ENCODE measurements at regions not wholly inside any gene's neighbourhood (a gene's known extent, or its start where the extent isn't known, plus 50 kb on each side); places are given as distances from the start of the nearest gene placed in this dataset.

DNA sequence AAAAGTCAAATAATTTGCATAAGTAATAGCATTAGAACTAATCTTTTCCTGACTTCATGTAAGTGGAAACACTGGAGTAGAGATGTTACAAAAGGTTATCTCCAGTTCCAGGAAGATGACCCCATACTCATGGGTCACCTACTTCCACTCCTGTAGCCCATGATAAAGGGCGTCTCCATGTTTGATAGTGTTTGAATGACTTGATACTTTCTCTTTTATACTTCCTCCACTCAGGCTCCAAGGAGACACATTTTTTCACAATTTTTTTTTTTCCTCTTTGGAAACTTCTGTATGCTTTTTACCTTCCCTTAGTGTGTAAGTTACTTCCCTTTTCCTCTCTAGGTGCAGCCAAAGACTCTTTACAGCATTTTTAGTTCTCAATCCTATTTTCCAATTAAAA lies 382.1 kb upstream of the B3GALT2 start:
- Histone ChIP-seq H3K27me3 (no peaks in the 10 kb centered on the region), H3K4me3 (no peak overlapping the region), H3K27ac (no peak overlapping the region), H3K4me1 (no peaks in the 10 kb centered on the region), H3K9me3 (no peaks in the 10 kb centered on the region), H3K36me3 (no peaks in the 10 kb centered on the region)
- no peak for TF ChIP-seq POLR2A (IDR thresholded peaks at IDR 0.05)
- TF ChIP-seq, protein P1, sequence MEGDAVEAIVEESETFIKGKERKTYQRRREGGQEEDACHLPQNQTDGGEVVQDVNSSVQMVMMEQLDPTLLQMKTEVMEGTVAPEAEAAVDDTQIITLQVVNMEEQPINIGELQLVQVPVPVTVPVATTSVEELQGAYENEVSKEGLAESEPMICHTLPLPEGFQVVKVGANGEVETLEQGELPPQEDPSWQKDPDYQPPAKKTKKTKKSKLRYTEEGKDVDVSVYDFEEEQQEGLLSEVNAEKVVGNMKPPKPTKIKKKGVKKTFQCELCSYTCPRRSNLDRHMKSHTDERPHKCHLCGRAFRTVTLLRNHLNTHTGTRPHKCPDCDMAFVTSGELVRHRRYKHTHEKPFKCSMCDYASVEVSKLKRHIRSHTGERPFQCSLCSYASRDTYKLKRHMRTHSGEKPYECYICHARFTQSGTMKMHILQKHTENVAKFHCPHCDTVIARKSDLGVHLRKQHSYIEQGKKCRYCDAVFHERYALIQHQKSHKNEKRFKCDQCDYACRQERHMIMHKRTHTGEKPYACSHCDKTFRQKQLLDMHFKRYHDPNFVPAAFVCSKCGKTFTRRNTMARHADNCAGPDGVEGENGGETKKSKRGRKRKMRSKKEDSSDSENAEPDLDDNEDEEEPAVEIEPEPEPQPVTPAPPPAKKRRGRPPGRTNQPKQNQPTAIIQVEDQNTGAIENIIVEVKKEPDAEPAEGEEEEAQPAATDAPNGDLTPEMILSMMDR (IDR thresholded peaks at IDR 0.05): no peak
- no peak for DNase-seq

DNA sequence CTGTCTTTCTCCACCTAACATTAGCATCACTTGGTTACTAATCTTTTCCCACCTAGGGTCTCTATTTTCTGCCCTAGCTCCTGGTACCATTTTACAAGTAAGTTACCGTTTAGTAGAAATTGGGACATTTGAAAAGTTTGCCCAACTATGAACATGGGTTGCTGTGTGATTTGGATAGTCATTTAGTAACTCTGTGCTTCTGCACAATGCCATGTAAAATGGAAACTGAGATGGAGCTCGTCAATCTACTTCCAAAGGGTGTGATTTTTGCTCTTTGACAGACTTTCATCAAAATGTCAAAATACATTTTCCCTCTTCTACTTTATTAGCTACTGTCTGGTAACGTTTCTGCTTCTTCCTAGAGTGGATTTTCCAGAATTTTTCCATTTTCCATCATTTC lies 381.5 kb upstream of the B3GALT2 start:
- H3K4me3 ChIP-seq: no peak overlapping the region
- TF ChIP-seq POLR2A (IDR thresholded peaks at IDR 0.05): no peak
- TF ChIP-seq, protein P1 (IDR thresholded peaks at IDR 0.05): no peak
- no peaks in the 10 kb centered on the region for H3K27me3 ChIP-seq
- H3K27ac ChIP-seq: no peak overlapping the region
- no peaks in the 10 kb centered on the region for H3K9me3 ChIP-seq
- no peak for DNase-seq
- H3K4me1 ChIP-seq: no peaks in the 10 kb centered on the region
- no peaks in the 10 kb centered on the region for H3K36me3 ChIP-seq

DNA sequence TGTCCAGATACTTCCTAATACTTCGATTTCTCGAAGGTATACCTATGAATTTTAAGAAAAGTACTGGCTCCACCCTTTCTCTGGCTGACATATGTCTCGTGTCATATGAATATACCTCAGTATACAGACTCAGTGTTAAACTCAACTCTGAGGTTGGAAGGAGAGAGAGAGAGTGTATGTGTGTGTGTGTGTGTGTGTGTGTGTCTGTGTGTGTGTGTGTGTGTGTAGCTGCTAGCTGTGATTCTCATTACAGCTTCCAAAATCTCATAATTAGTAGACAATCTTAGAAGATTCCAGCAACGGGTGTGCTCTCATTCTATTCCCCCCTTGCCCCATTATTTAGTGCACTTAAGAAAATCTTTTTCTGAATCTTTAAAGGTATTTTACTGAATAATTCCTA lies 380.3 kb upstream of the B3GALT2 start:
- H3K9me3 ChIP-seq: no peaks in the 10 kb centered on the region
- TF ChIP-seq, protein P1 (IDR thresholded peaks at IDR 0.05): no peak
- no peak for TF ChIP-seq POLR2A (IDR thresholded peaks at IDR 0.05)
- no peaks in the 10 kb centered on the region for H3K36me3 ChIP-seq
- no peak for DNase-seq
- H3K4me3 ChIP-seq: no peak overlapping the region
- no peaks in the 10 kb centered on the region for H3K27me3 ChIP-seq
- H3K27ac ChIP-seq: no peak overlapping the region
- H3K4me1 ChIP-seq: no peaks in the 10 kb centered on the region

DNA sequence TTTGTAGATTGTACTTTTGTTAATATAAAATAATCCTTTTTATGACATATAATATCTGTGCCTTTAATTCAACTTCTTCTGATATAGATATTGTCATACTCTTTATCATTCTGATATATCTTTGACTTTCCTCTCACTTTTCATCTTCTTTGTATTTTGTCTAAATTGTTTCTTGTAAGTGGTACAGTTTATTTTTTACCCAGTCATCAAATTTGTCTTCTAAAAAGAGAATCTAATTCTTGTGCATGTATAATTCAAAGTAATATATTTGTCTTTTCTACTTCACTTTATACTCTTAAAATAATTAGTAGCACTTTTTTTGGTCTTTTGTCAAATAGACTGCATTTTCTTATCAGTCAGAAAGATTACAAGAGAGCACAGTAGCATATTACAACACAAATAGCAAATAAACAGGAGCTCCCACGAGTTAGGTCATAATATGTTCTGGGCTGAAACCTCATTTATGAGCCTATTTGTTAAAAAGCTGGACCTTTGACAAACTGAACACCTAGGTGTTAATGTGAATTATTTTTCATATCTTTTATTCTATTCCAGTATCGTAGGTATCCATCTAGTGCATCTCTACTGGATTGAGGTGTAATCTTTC lies 379.7 kb upstream of the B3GALT2 start:
- Histone ChIP-seq H3K9me3 (no peaks in the 10 kb centered on the region), H3K36me3 (no peaks in the 10 kb centered on the region), H3K27ac (no peak overlapping the region), H3K4me1 (no peaks in the 10 kb centered on the region), H3K27me3 (no peaks in the 10 kb centered on the region), H3K4me3 (no peak overlapping the region)
- DNase-seq: no peak
- TF ChIP-seq, protein P1 (IDR thresholded peaks at IDR 0.05): no peak

DNA sequence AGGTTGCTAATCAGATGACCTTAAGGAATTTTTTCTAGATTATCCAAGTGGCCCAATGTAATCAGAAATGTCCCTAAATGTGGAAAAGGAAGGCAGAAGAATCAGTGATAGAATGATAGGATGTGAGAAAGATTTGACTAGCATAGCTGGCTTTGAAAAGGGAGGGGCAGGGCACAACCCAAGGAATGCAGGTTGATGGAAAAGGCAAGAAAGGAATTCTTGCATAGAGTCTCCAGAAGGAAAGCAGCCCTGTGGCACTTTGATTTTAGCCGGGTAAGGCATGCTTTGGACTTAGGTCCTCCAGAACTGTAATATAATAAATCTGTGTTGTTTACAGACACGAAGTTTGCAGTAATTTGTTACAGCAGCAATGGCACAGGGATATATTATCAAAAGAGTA lies 375.7 kb upstream of the B3GALT2 start:
- H3K36me3 ChIP-seq: no peaks in the 10 kb centered on the region
- no peaks in the 10 kb centered on the region for H3K9me3 ChIP-seq
- no peak overlapping the region for H3K27ac ChIP-seq
- no peak for DNase-seq
- H3K27me3 ChIP-seq: no peaks in the 10 kb centered on the region
- TF ChIP-seq, protein P1 (IDR thresholded peaks at IDR 0.05): no peak
- TF ChIP-seq POLR2A (IDR thresholded peaks at IDR 0.05): no peak
- no peaks in the 10 kb centered on the region for H3K4me1 ChIP-seq
- H3K4me3 ChIP-seq: no peak overlapping the region

DNA sequence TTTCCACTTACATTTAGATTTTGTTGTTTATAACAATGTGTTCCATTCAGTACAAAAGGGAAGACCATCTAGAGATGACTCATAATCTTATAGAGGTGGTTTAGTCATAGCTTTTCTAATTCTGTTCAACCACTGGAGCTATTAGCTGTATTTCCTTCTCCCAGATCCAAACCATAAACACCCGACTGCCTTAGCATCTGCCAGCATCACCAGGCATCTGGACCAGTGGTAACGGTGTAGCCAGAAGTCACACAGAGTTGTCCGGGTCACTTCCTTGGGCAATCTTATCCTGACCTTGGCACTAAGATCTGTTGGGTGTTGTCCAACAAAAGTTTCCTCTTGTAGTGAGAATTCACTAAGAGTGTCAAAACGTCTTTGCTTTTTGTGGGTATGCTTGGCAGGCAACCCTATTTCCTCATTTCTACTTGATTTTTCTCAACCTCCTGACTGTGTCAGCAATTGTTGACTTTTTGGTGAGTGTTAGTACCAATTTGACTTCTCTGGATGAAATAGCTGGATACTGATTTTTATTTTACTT lies 372.1 kb upstream of the B3GALT2 start:
- Histone ChIP-seq H3K4me1 (peaks cover 0 to under 1% (median 0%) of the 10 kb centered on the region in 4 donors), H3K4me3 (no peak overlapping the region), H3K27me3 (no peaks in the 10 kb centered on the region), H3K36me3 (no peaks in the 10 kb centered on the region), H3K9me3 (no peaks in the 10 kb centered on the region), H3K27ac (no peak overlapping the region)
- TF ChIP-seq POLR2A (IDR thresholded peaks at IDR 0.05): no peak
- TF ChIP-seq, protein P1 (IDR thresholded peaks at IDR 0.05): no peak
- DNase-seq: no peak
